ENCODE measurements at regions not wholly inside any gene's neighbourhood (a gene's known extent, or its start where the extent isn't known, plus 50 kb on each side); places are given as distances from the start of the nearest gene placed in this dataset.

DNA sequence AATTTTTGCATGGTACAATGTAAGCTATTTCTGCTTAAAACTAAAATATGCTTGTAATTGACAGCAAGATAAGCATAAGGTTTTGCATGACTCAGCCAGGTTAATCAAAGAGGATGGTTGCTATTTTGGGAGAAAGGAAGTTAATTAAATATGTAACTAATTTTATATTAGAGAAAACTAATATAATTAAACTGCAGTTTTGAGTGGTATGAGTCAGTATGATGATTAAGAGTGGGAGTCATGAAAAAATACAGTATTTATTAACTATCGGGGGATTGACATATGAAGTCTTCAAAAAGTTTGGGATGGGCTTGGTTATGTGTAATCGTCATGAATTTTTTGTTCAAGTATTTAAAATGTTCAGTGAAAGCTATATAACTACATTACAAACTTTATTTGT is 54.0 kb upstream of the CDK20 start:
- H3K9ac ChIP-seq (ENCODE audit: extremely low read depth, insufficient read length, low read length) = no peak overlapping the region
- H3K27ac ChIP-seq (ENCODE audit: insufficient read length, low read depth, low read length) = no peak overlapping the region
- no peak overlapping the region for H3K4ac ChIP-seq (ENCODE audit: low read depth, low read length)
- H3K14ac ChIP-seq (ENCODE audit: insufficient read depth, low read length) = no peak overlapping the region
- H3K36me3 Mint-ChIP-seq (ENCODE audit: insufficient read depth in 1 of 3, low read depth in 3 of 3) = no peaks in the 10 kb centered on the region
- no peak overlapping the region for H4K91ac ChIP-seq (ENCODE audit: insufficient read length, low read depth, low read length)
- no peak overlapping the region for H3K4me2 ChIP-seq (ENCODE audit: insufficient read depth, insufficient read length, low read length)
- H3T11ph ChIP-seq (ENCODE audit: low read length) = no peak overlapping the region
- H3K27me3 ChIP-seq (ENCODE audit: insufficient read depth, low read length) = no peaks in the 10 kb centered on the region
- H2AK5ac ChIP-seq (ENCODE audit: insufficient read length, low read length) = no peak overlapping the region
- H3K27ac Mint-ChIP-seq = no peak overlapping the region
- H3K56ac ChIP-seq (ENCODE audit: insufficient read length, low read depth, low read length) = no peak overlapping the region
- no peaks in the 10 kb centered on the region for H3K9me3 Mint-ChIP-seq
- H3K79me1 ChIP-seq (ENCODE audit: insufficient read depth, low read depth, low read length, poor library complexity, severe bottlenecking) = no peaks in the 10 kb centered on the region
- no peak for DNase-seq
- H2BK20ac ChIP-seq (ENCODE audit: low read depth, low read length, poor library complexity, severe bottlenecking) = no peak overlapping the region
- H2AFZ ChIP-seq (ENCODE audit: low read length) = no peak overlapping the region
- TF ChIP-seq, protein P1, sequence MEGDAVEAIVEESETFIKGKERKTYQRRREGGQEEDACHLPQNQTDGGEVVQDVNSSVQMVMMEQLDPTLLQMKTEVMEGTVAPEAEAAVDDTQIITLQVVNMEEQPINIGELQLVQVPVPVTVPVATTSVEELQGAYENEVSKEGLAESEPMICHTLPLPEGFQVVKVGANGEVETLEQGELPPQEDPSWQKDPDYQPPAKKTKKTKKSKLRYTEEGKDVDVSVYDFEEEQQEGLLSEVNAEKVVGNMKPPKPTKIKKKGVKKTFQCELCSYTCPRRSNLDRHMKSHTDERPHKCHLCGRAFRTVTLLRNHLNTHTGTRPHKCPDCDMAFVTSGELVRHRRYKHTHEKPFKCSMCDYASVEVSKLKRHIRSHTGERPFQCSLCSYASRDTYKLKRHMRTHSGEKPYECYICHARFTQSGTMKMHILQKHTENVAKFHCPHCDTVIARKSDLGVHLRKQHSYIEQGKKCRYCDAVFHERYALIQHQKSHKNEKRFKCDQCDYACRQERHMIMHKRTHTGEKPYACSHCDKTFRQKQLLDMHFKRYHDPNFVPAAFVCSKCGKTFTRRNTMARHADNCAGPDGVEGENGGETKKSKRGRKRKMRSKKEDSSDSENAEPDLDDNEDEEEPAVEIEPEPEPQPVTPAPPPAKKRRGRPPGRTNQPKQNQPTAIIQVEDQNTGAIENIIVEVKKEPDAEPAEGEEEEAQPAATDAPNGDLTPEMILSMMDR (conservative IDR thresholded peaks at IDR 0.05) = no peak
- no peaks in the 10 kb centered on the region for H3K79me2 ChIP-seq (ENCODE audit: insufficient read depth, low read length)
- peaks cover 29 to 35% of the 10 kb centered on the region in 2 experiments for H3K4me1 Mint-ChIP-seq
- no peaks in the 10 kb centered on the region for H3K9me3 ChIP-seq (ENCODE audit: control insufficient read depth, low read depth, low read length)
- no peak overlapping the region for H2BK5ac ChIP-seq (ENCODE audit: insufficient read length, low read length)
- H2BK12ac ChIP-seq (ENCODE audit: insufficient read length, low read depth, low read length) = no peak overlapping the region
- no peak overlapping the region for H4K8ac ChIP-seq (replicated peaks; ENCODE audit: insufficient read length, low read depth, low read length)
- H4K5ac ChIP-seq (ENCODE audit: insufficient read length, low read depth, low read length) = no peak overlapping the region
- H3K27me3 Mint-ChIP-seq (ENCODE audit: low read depth) = no peaks in the 10 kb centered on the region
- no peak overlapping the region for H3K4me3 Mint-ChIP-seq
- no peaks in the 10 kb centered on the region for H4K20me1 ChIP-seq (ENCODE audit: control insufficient read depth, insufficient read depth, insufficient read length)
- WGBS (ENCODE audit: extremely low coverage, insufficient read length, low lambda C conversion rate) = no CpG with 5 or more reads among the region's 2 CpGs
- no peak overlapping the region for H3K18ac ChIP-seq (ENCODE audit: insufficient read length, low read depth, low read length)
- no peaks in the 10 kb centered on the region for H3K23me2 ChIP-seq (ENCODE audit: insufficient read length, low read depth, low read length, poor library complexity, severe bottlenecking)
- no peak overlapping the region for H2BK15ac ChIP-seq (ENCODE audit: low read depth, low read length)
- no peak overlapping the region for H2BK120ac ChIP-seq (ENCODE audit: low read depth, low read length, poor library complexity, severe bottlenecking)
- no peak overlapping the region for H3K23ac ChIP-seq (ENCODE audit: insufficient read length, low read depth, low read length)
- H3K4me1 ChIP-seq (ENCODE audit: insufficient read depth, low read length) = peaks cover 7% of the 10 kb centered on the region; the same call in 1 of the 2 replicates
